HT-29 (cell line): ENCODE measurements at regions not wholly inside any gene's neighbourhood (a gene's known extent, or its start where the extent isn't known, plus 50 kb on each side); places are given as distances from the start of the nearest gene placed in this dataset.

Source experiments
- DNase-seq: peaks from one replicate; pipeline ENCODE4 v3.0.0-alpha.2; 2015; ENCODE audit warnings: low spot score

DNA sequence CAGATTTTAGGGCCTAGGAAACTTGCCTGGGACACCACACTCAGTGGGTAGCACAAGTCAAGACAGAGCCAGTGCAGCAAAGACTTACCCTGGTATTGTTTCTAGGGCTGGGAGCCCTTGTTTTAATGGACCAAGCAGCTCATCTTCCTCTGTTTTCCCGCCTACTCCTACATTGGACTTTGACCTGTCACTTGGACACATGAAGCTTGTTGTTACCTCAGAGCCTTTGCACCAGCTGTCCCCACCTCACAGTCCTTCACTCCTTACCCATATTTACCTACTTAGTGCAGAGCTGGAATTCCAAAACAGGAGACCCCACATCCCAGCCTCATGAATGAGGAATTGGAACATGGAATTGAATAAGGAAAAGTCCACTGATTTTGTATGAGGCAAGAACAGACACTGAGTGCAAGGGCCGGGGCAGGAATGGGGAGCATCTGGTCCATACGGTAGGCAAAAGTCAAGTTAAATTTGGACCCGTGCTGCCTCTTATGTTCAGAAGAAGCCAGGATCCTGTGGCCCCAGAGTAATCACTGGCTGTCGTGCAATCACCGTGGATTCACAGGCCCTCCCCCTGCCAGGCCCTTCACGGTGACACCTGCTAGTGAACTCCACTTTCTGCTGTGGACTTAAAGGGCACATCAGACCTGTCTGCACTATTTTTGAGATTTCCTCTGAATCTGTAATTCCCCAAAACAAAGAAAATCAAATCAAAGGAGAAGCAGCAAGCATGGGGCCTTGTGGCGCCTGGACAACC lies 236.9 kb upstream of the PMEPA1 start:
- no peak for DNase-seq

GRCh38 chr20:57944988-57945387 lies 235.2 kb upstream of the PMEPA1 start:
- no peak for DNase-seq

DNA sequence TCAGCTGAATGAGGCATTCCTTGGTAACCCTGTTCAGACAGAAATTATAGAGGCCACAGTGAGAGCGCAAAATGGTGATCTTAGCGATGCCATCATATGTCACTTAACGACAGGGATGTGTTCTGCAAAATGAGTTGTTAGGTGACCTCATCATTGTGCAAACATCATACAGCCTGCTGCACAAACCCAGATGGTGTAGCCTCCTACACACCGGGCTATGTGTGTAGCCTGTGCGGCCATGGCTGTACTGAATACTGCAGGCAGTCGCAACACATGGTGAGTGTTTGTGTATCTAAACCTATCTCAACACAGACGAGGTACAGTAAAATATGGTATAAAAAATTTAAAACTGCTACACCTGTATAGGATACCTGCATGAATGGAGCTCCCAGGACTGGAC lies 234.1 kb upstream of the PMEPA1 start:
- DNase-seq = no peak

DNA sequence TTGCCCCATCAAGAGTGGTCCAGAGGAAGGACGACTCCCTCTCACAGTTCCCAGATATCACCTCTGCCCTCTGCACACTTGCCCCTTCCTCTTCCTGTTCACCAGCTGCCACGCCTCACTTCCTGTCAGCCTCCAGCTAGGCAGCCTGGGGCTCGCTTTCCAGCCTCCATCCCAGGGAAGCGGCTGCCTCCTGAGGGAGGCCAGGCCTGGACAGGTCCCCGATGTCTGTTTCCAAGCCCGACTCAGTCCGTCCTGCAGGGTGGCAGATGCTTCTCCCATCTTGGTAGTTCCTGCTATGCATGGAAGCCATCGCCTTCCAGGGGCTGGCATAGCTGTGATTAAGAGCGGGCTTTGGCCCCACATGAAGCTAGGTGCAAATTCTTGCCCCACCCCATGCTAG lies 233.5 kb upstream of the PMEPA1 start:
- DNase-seq = no peak

DNA sequence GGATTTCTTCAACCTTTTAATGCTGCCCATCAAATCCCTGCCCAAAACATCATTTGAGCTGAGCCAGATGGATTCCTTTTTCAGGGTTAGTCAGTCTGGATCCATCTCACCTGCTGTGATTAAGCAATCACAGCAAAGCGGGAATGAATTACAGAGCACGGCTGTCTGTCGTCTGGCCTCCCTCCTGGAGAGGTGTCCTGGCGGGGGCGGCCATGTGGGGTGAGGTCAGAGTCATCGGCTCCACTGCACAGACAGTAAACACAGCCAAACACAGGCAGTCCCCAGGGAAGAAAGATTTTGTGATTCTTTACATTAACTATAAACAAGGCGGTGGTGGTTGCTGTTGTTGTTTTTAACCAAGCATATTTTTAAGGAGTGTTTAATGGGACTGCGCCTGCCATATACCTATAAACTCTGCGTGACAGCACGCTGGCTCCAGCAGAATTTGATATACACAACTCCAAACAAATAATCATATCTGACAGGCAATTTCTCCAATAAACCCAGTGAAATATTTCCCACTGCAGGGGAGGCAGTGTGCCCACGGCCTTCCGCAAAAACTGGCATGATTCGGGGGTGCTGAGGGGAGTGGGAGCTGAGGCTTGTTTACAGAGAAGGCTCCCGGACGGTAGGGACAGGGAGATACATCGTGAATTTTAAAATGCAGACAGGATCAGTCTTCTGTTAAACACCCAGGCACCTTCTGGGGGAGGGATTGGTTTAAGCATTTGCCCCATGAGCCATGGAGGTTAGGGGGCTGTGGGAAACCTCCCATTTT lies 232.0 kb upstream of the PMEPA1 start:
- no peak for DNase-seq

DNA sequence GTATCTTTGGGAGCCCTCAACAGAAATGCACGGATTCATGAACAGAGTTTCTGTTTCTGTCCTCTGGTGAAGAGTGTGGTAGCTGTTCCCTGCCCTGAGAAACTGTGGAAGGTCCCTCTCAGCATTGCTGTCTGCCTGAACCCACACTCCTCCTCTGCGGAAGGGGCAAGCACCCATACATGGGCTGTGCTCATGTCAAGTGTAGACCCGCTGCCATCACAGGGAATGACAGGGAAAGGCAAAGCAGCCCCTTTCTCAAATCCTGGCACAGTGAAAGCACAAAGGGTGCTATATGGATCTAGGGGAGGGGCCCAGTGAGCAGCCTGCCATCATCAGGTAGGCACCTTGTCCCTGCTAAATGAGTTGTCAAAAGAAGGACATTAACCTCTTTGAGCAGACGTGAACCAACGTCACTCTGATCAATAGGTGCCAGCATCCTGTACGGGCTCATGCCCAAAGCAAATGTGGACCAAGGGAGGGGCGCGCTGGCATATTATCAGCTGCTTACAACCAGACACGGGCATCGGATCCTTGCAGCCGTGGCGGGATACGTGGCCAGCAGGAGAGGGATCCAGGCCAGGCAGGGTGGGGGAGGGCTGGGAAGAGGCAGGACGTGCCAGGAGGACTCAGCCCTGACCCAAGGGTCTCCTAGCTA lies 231.2 kb upstream of the PMEPA1 start:
- DNase-seq = no peak

- DNase-seq = no peak
Observed at GRCh38 chr20:57940376-57940775, 230.6 kb upstream of the PMEPA1 start.

GRCh38 chr20:57939499-57939898 lies 229.7 kb upstream of the PMEPA1 start:
- peak; percentile 16 for DNase-seq

DNA sequence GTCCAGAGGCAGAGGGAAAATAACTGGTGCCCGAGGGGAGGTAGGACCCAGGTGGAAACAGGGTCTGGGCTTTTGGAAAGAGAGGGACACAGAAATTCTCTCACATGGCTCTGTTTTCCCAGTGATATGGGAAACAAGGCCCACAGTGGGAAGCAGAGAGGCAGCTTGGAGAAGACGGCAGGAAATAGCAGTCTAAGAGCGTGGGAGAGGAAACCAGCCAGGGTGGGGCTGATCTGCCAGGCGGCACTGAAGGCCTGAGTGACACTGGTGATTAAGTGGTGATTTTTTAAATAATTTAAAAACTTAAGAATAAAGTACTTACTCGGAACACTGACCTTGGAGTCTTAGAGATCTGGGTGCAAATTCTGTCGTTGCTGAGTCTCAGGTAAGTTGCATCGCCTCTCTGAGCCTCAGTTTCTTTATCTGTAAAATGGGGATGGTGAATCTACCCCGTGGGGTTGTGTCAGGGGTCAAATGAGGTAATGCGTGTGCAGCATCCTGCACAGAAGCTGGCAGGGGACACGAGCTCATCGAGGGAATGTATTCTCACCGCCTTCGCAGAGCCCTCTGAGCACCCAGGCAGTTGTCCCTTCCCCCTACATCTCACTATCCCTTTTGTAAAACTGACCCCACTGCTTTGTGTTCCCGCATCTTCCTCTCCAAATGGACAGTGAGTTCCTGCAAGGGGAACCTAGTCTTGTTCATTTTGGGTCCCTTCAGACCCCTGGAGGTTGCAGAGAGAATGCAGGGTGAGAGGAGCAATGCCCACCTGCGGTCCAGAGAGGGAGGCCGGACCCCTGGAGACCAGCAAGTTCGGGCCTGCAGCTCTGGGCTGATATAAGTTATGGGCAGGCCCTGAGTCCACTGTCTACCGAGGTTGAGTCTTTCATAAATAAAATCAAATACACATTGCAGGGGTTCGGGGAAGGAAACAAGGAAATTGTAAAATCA lies 228.6 kb upstream of the PMEPA1 start:
- no peak for DNase-seq

GRCh38 chr20:57936636-57937385 lies 227.0 kb upstream of the PMEPA1 start:
- DNase-seq = no peak

- DNase-seq = no peak
Observed at GRCh38 chr20:57934913-57935312, 225.1 kb upstream of the PMEPA1 start.

DNA sequence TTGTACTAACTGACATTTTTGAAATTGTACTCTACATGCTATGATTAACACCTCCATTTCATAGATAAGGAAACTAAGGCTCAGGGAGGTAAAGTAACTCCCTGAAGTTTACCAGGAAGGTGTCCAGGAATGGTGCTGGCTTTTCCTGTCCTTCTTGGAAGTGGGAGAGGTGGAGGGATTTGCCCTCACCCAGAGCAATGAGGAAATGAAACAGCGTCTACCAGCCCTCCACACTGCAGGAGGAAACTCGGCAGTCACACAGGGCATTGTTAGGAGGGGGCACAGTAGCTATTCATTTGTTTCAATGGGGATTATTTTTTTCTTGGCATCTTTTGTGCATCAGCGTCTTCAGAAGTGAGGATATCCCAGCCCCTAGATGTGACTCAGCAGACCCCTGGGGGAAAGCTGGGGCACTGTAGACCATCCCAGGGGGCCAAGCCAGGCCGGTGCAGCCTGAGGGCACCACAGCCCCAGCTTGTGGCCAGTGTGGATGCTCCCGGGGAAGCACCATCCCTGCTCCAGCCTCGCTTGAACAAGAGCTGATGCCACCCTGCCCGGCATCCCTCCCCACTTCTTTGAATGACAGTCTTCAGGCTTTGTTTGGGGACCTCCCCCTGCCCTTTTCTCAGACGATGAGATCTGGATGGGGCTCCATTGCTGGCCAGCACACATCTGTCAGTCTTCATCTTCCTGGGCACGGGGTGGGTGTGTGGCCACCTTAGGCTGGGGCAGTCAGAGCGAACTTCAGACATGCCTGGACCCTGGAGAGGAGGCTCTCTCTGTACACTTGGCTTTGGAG lies 224.4 kb upstream of the PMEPA1 start:
- DNase-seq = no peak

DNA sequence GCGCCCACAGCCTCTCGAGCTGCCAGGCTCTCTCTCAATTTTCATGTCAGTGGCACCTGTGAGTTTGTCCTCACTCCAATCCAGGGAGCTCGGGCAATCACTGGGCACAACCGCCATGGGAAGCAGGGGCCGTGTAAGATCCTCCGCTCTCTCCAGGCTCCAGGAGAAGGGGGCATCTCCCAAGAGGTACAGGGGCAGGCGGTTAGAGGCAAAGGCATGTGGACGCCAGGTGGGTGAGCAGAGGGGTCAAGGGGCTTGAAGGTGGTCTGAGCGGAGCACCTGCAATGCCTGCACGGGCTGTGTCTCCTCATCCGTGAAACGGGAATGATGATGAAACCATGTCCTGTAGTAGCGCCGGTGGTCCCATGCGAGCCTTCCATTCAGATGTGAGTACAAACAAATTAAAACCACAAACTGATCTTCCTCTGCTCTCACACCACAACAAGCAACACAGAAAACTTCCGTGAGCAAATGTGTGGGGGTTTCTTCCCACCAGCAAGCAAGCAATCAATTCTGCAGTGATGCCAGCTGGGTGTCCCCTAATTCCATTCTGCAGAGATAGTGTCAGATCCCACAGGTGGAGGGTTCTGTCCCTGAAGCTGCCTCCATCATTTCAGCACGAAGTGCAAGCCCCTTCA lies 222.5 kb upstream of the PMEPA1 start:
- DNase-seq = no peak

GRCh38 chr20:57930351-57930750 lies 220.5 kb upstream of the PMEPA1 start:
- DNase-seq = no peak

GRCh38 chr20:57928181-57928967 lies 218.6 kb upstream of the PMEPA1 start:
- DNase-seq = no peak

- DNase-seq = no peak
Observed at GRCh38 chr20:57927376-57927775, 217.6 kb upstream of the PMEPA1 start.

DNA sequence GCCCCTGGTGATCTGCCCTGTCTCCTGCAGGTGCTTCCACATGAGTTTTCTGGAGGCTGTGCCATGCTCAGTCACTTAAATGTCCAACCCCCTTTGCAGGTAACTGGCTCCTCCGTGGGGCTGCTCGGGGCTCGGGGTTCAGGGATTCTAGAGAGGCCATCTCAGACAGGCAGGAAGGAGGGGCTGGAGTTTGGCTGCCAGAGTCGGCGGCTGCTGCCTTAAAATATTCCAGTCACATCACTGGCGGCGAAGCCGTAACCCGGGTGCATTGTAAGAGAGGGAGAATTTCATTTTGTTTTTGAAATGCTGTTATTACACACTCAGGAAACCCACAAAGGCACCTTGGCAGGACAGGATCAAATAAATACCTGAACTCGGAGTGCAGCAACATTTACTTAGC lies 212.9 kb upstream of the PMEPA1 start:
- DNase-seq = no peak

DNA sequence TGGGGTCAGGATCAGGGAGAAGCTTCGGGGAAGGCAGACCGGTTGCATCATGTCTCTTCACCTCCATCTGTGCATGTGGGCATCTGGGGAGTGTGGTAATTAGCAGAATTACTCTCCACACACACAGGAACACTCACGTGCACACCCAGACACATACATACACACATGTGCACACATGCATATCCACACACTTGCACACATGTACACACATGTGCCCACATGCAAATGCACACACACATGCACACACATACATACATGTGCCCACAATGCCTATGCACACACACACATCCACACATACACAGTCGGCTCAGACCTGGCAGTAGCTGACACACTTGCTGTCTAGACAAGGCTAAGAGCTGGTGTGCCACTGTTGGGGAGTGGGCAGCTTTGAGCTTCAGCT lies 212.3 kb upstream of the PMEPA1 start:
- no peak for DNase-seq

DNA sequence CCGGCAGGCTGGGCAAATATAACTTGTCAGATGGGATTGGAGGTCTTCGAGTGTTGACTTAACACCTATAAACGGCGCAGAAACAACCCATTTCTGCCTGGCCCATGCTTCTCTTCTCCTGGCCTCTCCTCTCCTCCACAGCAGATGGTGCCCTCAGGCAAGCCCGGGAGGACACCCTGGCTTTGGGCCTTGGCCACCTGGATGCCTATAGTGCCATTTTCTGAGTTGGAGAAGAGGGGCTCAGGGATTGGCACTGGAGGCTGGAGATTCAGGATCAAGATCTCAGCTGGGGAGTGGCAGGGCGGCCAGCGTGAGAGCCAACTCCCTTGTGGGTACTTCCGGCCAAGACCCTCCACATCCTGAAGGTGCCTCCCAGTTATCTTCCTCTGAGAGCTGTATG lies 211.9 kb upstream of the PMEPA1 start:
- DNase-seq = no peak
